HG03108 (cell line): ENCODE measurements at regions not wholly inside any gene's neighbourhood (a gene's known extent, or its start where the extent isn't known, plus 50 kb on each side); places are given as distances from the start of the nearest gene placed in this dataset.

ENCODE experiments used
- ATAC-seq: cut with Tn5 transposase; IDR thresholded peaks from one replicate; pipeline ENCODE4 v1.9.1; 2021; ENCODE audit warnings: moderate library complexity; ENCODE audit not compliant: unreplicated experiment

DNA sequence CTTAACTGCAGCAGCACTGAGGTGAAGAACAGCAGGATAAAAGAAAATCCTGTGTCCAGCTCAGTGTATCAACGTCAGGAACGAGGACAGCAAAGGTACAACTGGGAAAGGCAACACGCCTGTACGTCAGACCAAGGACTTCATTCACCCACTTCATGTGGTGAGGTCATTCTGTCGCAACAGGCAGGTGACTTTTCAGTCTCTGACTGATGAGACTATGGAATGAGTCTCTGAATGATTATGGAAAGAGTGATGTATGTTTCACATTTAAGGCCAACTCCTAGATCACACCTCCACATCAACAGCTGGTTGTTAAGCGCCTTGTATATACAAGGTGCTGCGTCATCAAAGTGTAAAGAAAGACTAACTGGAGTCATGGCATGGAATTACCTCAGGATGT is 297.6 kb upstream of the SP8 start:
- ATAC-seq, result no peak

DNA sequence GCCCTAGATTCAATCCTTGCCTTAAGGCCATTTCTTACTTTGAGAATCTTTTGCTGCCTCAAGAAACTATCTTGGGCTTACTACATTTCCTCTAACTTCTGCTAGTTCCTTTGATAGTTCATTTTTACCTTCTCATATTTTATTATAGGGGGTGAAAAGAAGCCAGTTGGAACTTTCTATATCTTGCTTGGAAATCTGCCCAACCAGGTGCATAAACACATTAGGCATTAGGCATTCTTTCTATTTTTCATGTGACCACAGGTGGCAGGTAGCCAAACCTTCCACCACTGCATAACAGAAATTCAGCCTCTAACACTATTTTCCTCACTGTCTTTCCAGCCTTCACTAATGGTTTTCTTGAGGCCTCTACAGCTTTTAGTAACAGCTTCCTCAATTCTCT is 300.0 kb upstream of the SP8 start:
- no peak for ATAC-seq

DNA sequence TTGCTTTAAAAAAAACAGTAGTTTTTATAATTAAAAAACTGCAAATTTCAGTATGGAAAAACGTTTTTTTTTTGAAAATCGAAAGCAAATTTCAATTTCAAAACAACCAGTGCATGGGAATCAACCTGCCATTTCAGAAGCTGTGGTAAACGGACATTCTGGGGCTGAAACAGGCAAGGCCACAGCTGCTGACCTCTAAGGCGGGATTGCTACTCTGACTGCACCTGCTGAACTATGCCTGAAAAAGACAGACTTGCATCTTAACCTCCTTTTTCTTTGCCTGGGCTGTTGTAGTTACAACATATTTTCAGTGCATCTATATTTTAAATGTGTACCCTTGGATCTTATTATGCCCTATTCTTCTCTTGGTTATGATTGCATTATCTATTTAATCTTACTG is 303.0 kb upstream of the SP8 start:
- ATAC-seq, result no peak

DNA sequence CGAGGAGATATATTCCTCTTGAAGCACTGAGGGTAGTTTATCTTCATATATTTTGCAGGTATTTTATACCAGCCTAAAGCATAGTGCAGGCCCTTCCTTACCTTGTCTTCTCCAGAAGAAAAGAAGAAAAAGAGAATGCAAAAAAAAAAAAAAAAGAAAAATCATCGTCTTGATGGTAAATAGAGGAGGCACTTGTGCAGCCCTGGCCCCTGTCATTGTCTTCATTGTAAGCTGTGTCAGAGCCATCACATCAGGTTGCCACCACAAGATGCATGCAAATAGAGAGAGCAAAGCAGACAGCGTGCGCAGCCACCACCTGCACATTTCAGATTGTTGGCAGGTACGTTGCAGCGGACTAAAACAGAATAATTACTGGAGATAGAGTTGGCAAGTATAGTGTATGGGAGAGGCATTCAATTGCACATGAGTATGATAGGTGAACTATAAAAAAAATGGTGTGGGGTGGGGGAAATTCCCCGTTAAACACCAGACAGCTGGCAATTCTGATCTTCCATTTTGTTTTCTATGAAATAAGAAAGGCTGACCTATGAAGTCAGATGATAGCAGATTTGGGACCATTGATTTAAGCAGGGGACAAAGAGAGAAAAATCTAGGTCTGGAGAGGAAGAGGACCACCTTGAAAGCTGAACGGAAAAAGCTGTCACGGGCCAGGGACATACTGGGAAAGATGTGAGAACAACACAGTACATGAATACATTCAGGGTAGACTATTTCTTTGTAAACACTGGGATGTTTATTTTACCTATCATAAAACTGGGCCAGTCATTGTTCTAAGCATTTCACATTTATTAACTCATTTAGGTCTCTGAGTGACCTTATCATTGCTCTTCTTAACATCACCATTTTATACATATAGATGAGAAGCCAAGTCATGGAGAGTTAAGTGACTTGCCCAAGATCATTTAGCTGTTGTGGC is 306.3 kb upstream of the SP8 start:
- no peak for ATAC-seq

DNA sequence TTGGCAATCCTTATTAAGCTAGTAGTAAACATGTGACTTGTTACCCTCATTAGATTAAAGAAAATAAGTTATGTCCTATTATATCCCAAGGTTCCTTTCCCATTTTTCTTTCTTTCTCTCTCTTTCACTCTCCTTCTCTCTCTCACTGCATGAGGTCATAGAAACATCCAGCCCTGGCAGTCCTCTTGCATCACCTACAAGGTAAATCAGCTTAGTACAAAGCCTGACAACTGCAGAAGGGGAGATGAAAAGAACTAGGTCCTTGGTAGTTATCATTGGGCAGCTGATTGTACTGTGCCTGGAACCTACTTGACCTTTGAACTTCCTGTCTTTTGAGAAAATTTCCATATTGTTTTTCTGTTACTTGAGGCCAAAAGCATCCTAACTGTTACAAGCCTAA is 307.9 kb upstream of the SP8 start:
- ATAC-seq, result no peak

DNA sequence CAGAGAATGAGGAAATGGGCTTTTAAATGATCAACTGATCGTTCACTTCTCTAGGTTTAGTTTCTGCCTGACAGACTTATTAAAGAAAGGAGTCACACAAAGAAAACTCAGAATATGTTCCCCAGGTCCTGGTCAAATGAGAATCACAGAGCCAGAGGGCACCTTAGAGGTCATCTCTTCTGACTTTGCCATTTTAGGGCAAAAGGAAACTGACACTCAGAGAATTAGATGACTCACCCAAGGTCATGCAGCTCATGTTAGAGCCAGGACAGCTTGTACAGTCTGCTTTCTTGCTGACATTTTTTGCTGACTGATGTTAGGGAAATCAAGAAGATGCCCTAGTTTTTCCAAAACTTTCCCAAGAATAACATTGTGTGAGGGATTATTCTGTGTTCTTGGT is 312.7 kb upstream of the SP8 start:
- ATAC-seq, result no peak

DNA sequence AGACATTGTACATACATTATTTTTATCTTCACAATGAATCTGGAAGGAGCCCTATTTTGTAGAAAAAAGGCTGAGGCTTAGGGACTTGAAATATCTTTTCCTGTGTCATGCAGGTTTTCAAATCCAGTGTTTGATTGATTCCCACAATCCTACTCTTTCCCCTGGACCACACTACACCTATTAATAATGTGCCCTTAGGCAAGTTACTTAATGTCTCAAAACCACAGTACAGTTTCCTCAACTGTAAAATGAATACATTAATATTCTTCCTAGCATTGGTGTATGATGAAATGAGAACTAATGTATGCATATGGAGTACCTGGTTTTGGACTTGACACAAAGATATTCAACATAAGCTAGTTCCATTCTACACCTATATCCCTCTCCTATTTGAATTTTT is 313.3 kb upstream of the SP8 start:
- ATAC-seq, result no peak

DNA sequence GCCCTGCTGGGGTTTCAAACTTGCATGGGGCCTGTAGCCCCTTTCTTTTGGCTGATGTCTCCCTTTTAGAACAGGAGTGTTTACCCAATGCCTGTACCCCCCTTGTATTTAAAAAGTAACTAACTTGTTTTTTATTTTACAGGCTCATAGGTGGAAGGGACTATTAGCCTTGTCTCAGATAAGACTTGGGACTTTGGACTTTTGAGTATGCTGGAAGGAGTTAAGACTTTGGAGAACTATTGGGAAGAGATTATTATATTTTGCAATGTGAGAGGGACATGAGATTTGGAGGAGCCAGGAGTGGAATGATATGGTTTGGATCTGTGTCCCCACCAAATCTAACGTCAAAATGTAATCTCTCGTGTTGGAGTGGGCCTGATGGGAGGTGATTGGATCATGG is 314.9 kb upstream of the SP8 start:
- no peak for ATAC-seq

DNA sequence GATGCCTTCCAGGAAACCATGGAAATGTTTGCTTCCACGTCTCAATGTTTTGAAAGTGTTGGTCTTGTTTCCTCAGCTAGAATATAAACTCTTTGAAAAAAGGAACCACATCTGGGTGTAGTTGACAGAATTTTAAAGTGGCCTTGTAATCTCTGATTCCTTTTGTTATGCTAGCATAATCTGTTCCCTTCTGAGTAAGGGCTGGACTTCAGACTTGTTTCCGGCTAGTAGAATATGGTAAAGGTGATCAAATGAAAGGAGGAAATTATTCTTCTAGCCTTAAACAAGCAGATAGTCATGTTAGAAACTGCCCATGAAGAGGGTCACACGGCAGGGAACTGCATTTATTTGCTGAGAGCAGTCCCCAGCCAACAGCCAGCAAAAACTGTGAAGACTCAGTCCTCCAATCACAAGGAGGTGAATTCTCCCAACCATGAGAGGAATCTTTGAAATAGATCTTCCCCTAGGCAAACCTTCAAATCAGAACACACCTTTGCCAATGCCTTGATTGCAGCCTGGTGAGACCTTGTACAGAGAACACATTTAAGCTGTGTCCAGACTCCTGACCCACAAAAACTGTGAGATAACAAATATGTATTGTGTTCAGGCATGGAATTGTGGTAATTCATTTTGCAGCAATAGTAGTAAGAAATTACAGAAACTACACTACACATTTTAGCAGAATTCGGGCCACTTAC is 316.9 kb upstream of the SP8 start:
- ATAC-seq, result no peak

DNA sequence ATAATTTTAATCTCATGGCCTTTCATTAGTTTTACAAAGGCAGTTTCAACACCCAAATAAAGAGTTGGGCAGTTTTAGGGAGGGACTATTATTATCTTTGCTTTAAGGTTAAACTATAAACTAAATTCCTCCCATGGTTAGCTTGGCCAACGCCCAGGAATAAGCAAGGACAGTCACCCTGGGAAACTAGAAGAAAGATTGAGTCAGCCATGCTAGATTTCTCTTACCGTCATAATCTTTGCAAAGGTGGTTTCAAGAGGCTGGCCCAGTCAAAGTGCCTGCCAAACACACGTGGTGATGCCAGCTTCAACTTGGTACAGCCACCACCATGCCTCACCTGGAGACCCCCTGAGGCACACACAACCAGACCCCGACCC is 317.4 kb upstream of the SP8 start:
- no peak for ATAC-seq

DNA sequence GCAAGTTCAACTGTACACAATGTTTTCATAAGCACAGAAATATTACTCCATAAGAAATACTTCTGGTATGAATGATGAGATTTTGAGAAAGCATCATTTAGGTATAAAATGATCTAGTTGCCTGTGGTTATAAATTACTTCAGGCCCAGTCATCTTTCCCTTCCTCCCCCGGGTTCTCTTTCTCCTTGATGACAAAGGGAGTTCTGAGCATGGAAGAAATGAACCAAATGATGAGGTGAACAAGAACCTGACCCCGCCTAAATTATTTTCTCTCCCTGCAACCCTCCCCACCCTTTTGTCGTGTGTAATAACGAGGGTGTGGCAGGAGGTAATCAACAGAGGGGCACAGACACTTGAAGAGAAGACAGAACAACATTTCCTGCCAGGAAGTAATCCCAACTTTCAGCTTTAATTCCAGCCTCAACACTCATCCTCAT is 319.6 kb upstream of the SP8 start:
- ATAC-seq, result no peak

DNA sequence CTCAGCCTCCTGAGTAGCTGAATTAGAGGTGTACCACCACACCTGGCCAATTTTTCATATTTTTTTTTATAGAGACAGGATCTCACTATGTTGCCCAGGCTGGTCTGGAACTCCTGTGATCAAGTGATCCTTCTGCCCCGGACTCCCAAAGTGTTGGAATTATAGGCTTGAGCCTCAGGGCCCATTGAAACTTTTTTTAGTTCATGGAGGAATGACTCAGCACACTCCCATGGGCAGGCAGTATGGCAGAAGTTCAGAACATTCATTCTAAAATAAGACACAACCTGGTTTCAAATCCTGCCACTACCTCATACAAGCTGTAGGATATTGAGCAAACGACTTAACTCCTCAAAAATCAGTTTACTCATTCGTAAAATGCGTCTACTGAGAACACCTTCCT is 320.4 kb upstream of the SP8 start:
- no peak for ATAC-seq

DNA sequence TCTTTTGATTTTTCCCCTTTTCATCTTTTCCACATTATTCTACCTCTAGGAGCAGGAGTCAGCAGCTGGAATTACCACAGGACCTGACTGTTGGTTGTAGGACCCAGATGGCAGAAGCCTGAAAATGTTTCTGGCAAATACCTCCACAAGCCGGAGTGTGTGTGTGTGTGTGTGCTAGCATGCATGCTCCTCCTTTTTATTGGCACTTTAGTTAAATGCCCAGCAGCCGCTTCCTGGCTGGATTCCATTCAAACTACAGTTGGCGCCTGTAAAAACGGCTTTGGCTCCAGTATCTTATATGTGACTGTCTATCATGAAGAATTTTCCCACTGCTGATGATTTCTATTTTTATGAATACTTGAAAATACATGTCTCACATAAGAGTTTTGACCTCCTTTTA is 319.7 kb upstream of the SP4 start:
- ATAC-seq, result no peak

DNA sequence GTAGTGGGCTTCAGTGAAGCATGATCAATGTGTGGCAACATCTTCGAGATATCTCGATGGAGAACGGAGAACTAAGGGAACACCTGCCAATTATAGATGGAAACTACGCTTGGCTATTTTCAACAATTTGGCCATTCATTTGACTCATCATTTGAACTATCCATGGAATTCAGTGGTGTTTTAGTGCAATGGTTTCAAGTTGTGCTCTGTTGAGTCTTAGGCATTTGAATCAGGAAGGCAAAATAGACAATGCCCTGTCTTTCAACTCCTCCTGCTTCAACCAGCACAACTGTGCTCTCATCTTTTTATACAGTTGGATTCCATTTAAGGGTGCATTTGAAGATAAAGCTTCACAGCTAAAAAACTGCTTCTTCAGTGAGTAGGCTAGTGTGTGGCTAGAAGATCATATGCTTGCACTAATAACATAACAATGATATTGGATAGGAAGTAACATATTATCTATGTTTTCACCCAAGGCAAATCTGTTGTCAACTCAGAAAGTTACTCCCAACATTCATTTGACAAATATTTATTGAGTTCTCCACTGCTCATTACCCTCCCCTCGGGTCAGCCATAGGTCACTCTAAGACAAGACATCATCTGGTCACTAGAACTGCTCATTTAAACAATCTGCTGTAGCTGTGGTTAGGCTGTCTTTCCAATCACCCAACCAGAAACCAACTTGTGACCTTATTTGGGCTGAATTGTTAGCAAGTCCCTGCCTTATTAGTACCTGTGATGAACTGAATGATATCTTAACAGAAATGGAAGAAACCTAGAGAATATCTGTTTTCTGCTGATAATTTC is 314.1 kb upstream of the SP4 start:
- no peak for ATAC-seq

DNA sequence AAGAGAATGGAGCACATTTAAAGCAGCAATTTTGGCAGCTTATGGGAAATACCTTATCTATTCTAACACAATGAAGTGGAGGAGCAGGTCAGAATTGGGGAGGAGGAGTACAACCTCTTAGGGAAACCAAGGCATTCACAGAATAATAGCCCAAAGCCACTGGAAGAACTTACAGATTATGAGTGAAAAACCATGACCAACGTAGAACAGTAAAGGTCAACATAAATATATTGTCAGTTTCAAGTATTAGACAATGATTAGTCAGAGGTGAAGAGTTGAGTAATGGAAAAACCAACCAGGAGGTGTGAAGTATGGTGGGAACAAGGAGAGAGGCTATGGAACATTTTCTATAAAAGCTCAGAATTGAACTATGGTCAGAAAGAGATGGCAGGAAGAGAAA is 304.3 kb upstream of the SP4 start:
- ATAC-seq, result no peak

DNA sequence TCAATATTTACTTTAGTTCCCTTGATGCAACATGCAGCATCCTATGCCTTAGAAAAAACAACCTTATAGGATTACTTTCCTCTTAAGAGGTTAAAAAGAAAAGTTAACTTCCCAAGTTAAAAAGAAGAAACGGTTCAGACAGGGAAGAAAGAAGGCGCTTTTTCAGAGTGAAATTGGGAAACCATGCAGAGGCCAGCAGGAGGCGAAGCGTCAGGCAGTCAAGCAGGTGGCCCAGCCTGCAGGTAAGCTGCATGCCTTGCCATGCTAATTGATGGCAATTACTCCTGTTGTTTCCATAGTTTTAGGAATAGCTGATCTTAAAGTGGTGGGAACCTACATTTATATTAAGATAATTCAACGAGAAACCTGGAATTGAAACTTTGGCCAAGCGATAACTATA is 302.6 kb upstream of the SP4 start:
- ATAC-seq, result no peak

DNA sequence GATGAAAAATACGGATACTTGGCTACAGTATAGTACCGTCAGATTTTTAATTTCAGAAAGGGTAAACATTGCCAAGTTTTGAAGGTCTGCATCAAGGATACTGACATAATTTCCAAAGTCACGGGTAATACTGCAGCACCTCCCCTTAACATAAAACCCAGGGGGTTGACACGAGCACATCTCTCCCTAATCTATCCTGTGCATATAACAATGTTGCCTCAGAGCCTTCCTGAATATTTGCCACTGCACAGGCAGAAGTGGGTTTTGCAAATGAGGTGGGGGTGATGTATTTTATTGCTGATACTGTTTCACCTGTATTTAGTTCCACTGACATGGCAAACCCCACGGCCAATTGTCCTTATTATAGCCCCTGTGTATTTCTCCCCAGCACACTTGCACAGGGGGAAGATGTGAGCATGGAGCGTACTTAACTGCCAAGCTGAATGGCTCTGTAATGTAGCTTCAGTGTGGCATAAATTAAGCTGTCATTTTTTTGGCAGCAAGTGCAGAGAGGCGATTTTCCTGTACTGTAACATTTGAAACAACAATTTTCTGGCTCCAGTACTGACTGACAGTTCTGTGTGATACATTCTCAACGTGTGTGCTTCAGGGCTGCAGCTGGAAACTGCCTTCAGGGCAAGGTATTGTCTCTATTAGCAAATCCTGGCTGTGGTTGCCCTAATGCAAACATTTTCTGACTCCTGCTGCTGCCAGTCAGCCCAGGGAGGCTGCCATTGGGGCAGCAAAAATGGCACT is 299.6 kb upstream of the SP4 start:
- ATAC-seq, result no peak

DNA sequence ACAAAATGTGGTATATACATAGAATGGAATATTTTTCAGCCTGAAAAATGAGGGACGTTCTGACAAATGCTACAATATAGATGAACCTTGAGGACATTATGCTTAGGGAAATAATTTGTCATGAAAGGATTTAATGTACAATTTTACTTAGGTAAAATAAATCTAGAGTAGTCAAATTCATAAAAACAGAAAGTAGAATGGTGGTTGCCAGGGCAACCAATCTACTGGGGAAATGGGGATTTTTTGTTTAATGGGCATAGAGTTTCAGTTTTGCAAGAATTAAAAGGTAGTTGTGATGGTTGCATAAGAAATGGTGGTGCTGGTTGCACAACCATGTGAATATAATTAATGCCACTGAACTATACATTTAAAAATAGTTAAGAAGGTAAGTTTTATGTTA is 296.0 kb upstream of the SP4 start:
- no peak for ATAC-seq

DNA sequence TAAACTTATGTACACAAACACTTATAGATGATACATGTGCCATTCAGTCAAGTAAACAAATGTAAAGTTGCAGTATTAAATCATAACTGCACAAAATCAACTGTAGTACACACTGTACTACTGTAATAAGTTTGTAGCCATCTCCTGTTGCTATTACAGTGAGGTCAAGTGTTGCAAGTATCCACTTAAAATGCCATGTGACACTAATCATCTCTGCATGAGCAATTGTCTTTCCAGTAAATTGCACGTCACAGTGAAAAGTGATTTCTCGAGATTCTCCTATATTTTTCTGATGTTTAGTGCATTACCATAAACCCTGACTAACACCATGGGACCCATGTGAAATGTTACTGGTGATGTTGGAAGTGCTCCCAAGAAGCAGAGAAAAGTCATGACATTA is 293.3 kb upstream of the SP4 start:
- ATAC-seq, result no peak

DNA sequence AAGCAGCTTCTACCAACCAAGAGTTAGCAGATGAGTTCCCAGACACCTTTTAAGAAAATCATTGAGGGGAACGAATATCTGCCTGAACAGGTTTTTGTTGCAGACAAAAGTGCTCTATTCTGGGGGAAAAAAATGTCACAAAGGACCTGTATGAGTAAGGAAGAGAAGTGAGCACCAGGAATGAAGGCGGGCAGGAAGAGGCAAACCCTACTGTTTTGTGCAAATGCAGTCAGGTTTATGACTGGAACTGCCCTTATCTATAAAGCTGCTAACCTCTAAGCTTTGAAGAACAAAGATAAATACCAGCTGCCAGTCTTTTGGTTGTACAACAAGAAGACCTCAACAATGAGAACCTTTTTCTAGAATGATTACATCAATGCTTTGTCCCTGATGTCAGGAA is 292.4 kb upstream of the SP4 start:
- no peak for ATAC-seq

DNA sequence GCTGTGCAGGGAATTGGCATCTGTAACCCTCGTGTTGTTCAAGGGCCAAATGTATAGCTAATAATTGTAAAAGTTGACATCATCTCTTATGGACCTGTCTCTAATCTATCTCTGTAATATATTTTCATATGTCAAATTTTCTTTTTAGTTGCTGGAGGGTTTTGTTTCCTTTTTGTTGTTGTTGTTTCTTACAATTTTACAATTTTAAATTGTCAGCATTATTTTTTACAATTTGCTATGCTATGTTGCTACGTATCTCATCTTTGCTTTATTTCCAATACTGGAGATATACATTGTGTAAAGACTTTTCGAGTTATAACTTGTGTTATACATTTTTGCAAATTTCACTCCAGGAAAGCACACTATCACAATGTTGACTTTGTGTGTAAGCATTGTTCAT is 290.2 kb upstream of the SP4 start:
- no peak for ATAC-seq
